ENCODE measurements at regions not wholly inside any gene's neighbourhood (a gene's known extent, or its start where the extent isn't known, plus 50 kb on each side); places are given as distances from the start of the nearest gene placed in this dataset.
"Not testable (repeated sequence)": the region's sequence is repeated elsewhere in the genome, so short reads cannot be mapped to it uniquely, and the experiment has no call there.

DNA sequence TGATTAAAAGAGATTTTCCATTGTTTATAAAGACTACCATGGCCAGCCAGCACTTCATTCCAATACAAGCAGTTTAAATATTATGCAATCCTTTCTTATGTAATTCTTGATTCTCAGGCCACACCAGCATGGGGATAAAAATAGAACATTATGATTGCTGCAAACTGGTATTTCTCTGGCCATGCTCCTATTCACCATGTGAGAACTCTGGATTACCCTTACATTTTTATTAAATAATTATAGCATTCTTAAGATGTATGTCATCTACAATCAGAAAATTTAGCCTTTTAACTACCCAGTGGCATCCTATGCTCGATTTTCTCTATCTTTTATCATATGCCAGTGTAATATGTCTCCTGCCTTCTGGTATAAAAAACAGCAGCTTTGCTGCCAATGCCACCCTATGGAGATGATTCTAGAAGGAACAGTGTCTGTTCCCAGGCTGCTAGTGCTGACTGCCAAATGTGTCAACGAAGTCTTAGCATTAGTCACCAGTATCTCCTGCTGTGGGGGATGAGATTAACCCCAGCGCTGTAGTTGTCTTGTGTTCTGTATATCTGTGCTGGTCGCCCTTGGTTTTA lies 501.4 kb downstream of the BCKDHB start:
- peak in 1 of 2 experiments; percentile 36 for DNase-seq

DNA sequence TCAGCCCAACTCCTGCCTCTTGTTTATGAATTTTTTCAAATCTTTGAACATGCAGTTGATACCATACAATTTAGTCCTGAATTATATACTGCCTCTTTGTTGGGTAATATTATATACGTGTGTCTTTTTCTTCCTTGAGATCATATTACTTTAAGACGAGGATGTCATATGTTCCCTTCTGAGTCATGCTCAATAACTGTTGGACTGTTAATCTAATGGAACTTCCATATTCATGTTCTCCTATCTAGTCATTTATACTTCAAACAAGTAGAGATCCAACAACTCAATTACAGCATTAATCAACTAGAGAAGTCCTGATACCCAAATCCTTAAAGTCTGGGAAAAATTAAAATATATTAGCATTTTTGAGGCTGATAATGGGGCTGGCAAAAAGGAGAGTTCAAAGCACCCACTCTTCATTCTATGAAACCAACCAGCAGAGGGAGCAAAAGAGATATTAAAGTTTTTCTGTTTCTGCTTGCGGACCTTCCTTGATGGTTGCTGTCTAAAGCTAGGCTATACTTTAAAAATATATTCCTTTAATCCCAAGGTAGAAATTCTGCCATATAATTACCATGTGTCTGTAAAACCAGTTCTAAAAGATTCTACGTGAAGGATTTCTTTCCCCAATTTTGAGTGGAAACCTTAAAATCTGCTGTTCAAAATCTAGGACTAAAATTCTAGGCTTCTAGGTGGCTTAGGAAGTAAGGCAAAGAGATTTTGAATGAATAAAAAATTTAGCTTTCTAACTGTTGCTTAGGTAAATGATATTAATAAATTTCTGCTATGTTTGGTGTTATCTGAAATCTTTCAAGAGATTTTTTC lies 498.9 kb downstream of the BCKDHB start:
- DNase-seq, result no peak

DNA sequence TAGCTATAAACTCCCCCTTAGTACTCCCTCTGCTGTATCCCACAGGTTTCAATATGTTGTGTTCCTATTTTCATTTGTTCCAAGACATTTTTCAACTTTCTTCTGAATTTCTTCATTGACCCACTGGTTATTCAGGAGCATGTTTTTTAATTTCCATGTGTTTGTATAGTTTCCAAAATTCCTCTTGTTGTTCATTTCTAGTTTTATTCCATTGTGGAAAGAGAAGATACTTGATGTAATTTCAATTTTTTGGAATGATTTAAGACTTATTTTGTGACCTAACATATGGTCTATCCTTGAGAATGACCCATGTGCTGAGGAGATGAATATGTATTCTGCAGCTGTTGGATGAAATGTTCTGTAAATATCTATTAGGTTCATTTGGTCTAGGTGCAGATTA lies 497.2 kb downstream of the BCKDHB start:
- no peak for DNase-seq

DNA sequence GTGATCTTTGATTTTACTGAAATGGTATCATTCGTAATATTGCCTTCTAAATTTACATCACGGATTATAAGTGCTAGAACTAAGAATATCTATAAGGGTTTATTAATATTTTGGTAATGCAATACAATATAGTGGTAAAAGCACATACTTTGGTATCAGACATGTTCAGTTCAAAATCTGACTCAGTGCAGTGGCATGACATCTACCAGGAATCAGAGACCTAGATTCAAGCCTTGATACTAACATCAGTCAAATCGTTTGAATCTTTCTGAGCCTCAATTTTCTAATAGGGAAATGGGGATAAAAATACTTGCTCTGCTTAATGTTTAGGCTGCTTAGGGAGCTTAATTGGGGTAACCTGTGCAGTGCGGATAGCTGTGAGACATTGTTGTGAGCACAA lies 488.0 kb downstream of the BCKDHB start:
- DNase-seq, result no peak

DNA sequence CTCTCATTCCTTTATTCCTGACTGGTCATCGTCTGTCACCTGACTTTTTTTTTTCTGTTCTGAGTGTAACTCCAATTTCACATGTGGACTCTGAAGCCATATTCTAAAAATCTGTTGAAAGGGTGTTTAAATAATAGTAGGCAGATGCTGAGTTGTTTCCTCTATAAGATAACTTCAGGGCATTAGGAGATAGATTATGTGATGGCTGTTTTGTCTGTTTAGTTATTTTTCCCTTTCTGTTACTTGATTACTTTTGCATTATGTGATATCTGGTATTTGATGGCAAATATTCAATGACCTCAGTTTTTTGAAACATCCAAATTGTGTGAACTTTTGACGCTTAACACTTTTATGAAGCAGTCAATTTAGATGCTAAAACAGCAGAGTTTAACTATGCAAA lies 486.0 kb downstream of the BCKDHB start:
- no peak for DNase-seq

DNA sequence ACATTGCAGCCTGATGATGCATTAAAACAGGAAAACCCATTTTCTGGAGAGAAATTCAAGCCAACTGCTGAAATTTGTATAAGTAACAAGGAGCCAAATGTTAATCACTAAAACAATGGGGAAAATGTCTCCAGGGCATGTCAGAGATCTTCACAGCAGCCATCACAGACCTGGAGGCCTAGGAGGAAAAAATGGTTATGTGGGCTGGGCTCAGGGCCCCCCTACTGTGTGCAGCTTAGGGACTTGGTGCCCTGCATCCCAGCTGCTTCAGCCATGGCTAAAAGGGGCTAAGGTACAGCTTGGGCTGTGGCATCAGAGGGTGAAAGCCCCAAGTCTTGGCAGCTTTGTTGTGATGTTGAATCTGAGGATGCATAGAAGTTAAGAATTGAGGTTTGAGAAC lies 479.8 kb downstream of the BCKDHB start:
- no peak for DNase-seq

DNA sequence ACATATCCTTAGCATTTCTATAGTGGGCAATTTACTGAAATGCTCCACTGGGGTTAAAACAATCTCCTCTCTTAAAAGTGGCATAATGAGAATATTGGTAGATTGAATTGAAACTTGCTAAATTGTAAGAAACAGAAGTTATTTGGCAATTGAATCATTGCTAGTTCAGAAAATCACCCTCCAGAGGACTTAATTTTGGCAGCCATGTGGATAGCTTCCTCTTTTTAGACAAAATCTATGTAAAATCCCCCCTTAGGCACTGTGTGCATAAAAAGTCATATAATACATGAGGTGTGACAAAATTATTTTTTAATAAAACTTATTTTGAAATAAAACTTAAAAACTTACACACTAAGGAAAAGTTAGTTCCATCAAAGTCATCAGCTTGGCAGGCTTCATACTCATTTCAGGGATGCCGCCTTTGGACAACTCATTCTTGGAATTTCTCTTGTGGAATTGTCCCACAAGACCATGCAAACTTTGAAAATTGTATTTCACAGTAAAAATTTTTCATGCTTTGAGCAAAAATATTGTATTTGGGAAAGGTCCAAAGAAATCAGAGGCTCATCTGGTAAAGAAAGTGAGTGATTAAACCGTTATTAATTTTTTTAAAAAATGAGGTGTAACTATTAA lies 473.0 kb downstream of the BCKDHB start:
- no peak for DNase-seq

DNA sequence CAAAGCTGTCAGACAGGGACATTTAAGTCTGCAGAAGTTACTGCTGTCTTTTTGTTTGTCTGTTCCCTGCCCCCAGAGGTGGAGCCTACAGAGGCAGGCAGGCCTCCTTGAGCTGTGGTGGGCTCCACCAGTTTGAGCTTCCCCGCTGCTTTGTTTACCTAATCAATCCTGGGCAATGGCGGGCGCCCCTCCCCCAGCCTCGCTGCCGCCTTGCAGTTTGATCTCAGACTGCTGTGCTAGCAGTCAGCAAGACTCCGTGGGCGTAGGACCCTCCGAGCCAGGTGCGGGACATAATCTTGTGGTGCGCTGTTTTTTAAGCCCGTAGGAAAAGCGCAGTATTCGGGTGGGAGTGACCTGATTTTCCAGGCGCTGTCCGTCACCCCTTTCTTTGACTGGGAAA lies 466.8 kb downstream of the BCKDHB start:
- DNase-seq, result not testable (repeated sequence)

DNA sequence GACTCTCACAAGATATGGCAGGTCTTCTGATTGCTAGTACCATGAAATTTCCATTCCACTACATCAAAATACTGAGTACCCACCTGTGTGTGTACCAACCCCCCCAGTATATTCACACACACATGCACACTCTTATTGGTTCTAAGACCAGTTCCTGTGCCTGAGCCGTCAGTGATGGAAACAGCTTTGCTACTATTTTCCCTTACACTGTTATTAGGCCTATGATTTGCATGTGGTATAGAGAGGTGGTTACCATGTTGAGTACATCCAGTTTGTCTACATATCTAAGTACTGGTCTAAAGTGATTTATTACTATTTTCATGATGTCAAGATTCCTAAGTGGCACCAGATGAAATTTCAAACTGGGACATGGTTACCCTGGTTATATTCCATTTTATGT lies 459.9 kb downstream of the BCKDHB start:
- DNase-seq, result no peak

DNA sequence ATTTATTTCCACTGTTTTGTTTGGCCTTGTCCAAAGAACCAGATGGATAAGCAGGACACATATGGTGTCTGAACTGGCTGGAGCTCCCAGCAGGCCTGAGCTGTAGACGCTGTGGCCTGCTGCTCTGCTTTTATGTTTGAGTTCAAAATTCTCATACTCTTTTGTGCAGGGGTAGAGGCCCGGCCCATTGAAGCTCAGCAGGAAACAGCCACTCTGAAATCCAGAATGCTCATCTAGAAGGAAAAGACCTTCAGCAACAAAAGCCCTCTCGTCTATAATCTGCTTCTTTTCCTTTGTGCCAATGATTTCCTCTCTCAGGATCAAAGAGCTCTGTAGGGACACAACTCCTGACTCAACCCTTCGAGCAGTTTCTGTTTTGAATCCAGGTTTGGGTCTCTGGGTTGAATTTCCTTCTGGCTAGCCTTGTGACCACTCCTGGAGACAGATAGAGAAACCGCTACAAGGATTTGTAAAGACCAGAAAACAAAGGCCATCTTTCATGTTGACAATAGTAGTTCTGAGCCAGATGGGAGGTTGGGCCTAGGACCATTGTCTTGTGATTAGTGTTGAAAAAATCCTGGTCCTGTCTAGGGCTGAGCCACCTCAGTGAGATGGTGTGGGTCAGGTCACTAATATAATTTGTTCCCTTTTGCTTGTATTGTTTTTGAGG lies 446.7 kb downstream of the BCKDHB start:
- DNase-seq, result peak; percentile 40 to 79

DNA sequence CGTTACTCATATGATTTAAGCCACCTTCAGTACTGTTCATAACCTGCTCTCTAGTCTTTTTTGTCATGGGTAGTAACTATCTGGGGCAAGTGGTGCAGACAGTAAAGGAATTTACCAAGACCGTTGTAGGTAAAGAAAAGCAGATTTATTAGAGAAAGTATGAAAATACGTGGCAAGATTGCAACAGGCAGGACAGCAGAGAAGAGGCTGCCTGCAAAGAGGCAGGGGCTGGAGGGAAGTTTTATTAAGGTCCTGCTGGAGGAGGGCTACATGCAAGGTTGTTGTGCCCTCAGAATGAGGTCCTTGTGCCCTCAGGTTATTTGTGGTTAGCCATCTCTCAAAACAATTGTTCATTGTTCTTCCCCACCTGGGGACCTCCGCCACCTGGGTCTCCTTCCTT lies 444.3 kb downstream of the BCKDHB start:
- DNase-seq, result no peak

DNA sequence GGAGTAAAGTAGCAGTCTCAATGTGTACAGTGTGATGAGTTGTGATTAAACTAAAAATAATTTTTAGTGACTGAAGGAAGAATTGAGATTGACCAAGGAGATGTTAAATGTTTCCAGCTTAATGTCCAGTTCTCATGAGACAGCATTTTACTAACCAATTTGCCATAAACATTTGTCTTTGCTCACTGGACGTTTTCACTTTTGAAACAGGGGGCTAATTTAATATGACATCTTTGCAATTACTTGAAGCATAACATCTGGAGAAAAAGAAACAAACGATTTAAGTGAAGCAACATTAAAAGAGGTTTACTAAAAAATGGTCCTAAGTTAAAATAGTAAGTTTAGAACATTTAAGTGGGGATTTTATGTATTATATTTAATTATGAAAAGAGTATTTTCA lies 443.8 kb downstream of the BCKDHB start:
- no peak for DNase-seq

DNA sequence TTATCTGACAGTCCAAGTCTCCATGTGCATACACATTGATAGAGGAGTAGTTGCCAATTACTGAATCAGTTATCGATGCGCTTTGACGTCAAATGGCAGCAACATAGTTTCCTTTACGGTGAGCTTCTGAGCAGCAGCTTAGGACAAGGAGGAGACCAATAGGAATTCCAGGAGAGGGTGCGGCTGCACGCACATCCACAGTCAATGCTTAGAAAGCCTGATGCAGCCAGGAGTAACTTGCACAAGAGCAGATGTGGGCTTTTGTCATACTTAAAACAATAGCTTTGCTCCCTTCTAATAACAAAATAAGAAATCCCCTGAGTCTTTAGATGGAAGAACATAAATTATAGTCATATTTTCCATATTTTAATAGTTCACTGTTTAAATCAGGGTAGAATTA lies 442.1 kb downstream of the BCKDHB start:
- no peak for DNase-seq

DNA sequence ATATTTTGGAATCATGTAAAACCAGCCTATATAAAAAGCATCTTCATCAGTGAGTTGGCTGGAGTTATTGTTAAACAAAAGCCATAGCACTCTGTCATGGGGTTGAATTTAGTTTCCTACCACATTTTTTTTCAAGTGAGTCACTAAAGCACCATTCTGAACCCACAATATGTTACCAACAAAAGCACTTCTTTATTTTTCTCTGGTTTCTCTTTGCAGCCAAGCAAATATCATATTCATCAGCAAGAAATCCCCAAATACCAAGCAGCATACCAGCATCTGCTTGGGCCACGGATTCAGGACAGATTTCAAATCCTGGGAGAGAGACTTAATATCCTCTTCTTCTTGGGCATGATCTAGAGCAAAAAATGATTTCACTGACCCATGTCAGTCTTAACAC lies 441.4 kb downstream of the BCKDHB start:
- DNase-seq, result no peak

DNA sequence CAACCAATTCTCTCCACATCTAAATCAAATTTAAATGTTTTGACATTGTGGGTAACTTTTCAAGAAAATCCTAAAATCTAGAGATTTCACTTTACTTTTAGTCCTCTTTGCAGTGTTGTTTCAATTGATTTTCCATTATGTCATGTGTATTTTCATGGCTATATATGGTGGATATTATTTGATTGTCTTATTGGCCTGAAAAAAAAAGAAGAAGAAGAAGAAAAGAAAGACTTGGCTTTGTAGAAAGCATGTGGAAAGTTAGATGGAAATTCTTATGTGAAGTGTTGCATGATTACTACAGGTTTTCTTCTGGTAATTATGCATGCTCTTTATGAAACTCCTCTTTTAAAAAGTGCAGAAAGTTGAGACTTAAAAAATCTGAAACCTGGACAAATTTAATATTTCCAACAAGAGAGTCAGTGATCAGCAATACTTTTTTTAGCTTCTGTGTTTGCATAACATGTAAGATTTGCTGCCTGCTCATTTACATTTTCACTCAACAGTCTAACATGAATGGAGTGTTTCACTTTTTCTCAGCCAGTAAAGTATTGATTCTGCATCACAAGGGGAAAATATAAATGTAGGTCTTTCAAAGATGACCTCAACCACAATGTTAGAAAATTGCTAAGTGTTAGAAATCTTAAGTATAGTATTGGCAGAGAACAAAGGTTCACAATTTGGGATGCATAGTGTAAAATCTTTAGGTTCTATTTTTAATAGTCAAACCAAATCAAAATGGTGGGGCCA lies 438.7 kb downstream of the BCKDHB start:
- no peak for DNase-seq

DNA sequence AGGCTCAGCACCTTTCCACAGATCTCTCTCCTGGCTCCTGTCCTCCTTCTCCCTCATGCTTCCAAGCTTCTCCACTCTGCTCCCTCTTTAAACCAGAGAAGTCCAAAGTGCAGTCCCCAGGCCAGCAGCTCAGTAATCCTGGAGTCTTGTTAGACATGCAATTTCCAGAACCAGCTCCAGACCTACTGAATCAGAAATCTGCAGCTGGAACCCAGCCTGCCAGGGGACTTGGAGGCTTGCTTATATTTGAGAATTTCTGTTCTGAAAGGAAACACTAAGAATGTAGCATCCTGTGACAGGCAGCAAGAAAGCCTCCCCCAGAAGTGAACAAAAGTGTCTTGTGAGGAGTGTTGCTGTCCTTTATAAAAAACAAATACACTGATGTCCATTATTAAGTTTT lies 438.1 kb downstream of the BCKDHB start:
- DNase-seq, result no peak

DNA sequence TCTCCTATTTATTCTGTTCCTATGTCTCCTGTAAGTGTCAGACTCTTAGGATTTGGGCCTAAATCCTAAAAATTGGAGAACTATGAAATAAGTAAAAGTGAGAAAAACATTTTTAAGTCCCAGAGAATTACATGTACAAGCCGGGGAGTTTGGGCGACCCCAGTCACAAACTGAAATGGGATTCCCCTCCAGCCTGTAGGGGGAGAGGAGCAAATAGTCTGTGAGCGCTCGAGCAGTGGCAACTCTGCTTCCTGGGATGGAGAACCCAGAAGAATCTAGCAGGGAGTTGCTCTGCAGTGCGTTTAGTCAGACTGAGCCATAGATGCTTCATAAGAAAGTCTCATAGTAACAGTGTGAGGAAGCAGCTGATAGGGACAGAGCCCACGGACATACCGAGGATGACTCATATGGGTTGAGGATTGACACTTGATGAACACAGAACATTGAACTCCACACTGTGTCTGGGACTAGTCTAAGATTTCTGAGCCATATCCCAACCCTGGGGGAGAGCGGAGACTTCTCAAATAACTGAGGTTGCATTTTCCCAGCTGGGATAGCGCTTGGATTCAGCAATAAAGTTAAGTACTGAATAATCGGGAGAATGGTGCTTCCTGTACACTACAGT lies 437.2 kb downstream of the BCKDHB start:
- DNase-seq, result no peak

DNA sequence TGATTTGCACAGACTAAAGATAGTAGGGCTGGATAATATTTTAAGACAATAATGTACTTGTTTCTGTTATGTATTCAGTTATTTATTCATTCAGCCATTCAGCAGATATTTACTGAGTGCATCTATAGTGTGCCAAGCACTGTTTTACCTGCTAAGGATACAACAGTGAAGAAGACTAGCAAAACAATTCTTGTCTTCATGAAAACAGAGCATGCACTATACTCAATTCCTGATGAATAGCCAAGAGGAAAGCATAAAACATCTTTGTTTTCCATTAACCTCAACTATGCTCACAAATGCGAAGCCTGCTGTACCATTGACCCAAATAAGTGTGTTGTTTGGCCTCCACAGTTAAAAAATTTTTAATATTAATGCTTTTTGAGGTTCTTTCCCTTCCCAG lies 436.7 kb downstream of the BCKDHB start:
- DNase-seq, result no peak

DNA sequence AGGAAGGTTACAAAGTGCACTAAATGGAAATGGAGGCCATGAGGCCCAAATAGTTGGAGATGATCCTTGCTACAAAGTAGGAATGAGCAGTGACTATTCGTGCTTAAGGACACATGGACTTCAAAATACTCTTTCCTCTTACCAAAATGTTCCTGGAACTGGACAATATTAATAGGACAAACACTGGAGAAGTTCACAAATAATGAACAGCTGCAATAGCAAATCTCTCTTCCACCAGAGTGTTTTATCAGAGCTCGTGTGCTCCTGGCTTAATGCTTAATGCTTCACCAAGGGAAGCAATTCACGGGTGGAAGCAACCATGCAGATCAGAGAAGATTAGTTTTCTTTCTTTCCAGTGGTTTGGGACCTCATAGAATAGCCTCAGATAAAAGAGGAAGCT lies 435.4 kb downstream of the BCKDHB start:
- DNase-seq, result no peak

DNA sequence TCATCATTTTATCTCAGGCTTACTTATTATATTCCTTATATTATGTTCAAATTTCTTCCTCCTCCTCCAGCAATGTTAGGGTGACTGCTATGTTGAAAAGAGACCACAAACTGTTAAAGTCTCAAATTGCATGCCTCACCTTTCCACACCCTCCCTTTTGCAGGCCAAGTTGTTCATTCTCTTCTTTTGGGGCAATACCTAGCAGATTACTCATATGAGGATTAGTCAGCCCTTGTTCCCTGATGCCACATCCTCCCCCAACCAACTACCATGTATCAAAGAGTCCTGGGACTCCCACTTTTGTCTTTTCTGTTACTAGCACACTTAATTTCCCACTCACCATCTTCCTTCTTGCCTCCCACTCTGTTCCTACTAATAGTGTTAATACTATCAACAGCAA lies 434.7 kb downstream of the BCKDHB start:
- no peak for DNase-seq

DNA sequence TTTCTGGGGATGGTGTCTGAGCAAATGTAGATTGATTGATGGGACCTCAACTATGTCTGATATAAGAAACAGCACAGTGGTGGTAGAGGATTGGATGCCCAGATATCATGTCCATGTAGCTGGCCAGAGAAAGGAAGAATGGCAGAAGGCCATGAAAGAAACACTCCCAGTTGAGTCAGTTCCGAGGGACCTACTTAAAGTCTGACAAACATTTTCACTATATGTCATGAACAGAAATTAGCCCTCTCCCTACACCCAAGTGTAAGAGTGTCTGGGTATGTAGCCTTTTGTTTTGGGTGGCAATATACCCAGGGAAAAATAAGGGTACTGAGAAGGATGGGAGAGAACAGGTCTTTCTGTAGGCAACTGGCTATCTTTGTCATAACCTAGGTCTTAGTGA lies 434.2 kb downstream of the BCKDHB start:
- DNase-seq, result no peak

DNA sequence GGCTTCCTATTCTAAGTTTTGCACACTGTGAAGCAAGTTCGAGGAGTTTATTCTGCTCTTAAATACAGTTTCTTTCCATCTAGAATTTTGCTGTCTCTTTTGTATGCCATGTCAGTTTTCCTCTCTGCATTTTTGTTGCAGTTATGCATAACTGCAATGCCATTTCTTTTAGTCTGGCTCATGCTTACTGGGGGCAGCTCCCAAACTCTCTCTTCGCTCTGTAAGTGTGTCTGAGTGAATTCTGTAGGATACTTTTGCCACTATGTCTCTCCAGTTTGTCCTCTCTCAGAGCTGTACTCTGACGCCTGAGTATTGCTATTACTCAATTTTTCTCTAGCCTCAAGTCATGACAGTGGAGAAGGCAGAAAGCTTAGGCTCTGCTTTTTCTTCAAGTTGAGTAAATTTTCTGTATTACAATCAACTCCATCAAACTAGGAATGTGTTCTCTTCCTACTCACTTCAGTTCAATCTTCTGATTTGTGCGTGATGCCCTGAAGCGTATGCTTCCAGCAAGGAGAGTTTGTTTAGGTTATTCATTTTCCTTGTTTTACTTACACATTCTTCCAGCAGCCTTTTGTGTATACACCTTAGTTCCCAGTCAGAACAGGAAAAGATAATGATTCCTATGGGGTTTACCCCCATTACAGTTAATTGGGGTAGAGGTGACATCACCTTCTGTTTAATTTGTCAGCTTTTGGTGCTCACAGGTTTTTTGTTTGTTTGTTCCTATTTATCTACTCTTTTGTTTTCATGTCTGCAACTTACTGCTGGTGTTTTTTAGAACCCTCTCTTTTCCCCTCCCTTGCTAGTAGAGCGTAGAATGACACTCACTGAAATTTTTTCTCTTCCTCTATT lies 430.9 kb downstream of the BCKDHB start:
- DNase-seq, result no peak
